Stomach (tissue), 4 donors: ENCODE measurements at regions not wholly inside any gene's neighbourhood (a gene's known extent, or its start where the extent isn't known, plus 50 kb on each side); places are given as distances from the start of the nearest gene placed in this dataset.

Experiments used
- CTCF ChIP-seq, 7 experiments: fragments of 450-650 bp in 4 of 7; fragments of 200-600 bp in 3 of 7; sonication (generic) in 3 of 7; IDR thresholded peaks; one replicate each; pipeline ENCODE4 v1.5.1; 2016 to 2019; ENCODE audit warnings: antibody characterized with exemption in 7 of 7, control low read depth in 2 of 7, mild to moderate bottlenecking in 1 of 7
- EP300 ChIP-seq: sonication (generic); formaldehyde crosslinking; IDR thresholded peaks from one replicate; pipeline ENCODE4 v1.6.1; 2017; ENCODE audit warnings: antibody characterized with exemption
- POLR2A ChIP-seq, 4 donors: fragments of 450-650 bp; IDR thresholded peaks; one replicate each; pipeline ENCODE4 v1.6.1; 2016; ENCODE audit warnings: antibody characterized with exemption in 4 of 4, control low read depth in 2 of 4, mild to moderate bottlenecking in 1 of 4, moderate library complexity in 1 of 4
- POLR2AphosphoS5 ChIP-seq, 3 donors: sonication (generic); formaldehyde crosslinking; IDR thresholded peaks; one replicate each; pipeline ENCODE4 v1.6.1; 2016; ENCODE audit warnings: antibody characterized with exemption in 3 of 3

- TF ChIP-seq EP300, result no peak
- TF ChIP-seq CTCF (IDR thresholded peaks at IDR 0.05), result no peak
- no peak for TF ChIP-seq POLR2A (IDR thresholded peaks at IDR 0.05)
- TF ChIP-seq POLR2AphosphoS5 (IDR thresholded peaks at IDR 0.05), result no peak
These were observed 469.6 kb upstream of the NFIA start for GRCh38 chr1:60612790-60613189.
